SK-N-MC (cell line): ENCODE measurements at regions not wholly inside any gene's neighbourhood (a gene's known extent, or its start where the extent isn't known, plus 50 kb on each side); places are given as distances from the start of the nearest gene placed in this dataset.

ENCODE experiments used
- EZH2 ChIP-seq: fragments of 200-600 bp; sonication (generic); IDR thresholded peaks from one replicate; pipeline ENCODE4 v1.6.1; 2017; ENCODE audit warnings: antibody characterized with exemption
- FOXP2 ChIP-seq: optimal IDR thresholded peaks from 2 replicates; pipeline ENCODE3; 2011; ENCODE audit warnings: mild to moderate bottlenecking, moderate library complexity; ENCODE audit not compliant: insufficient read depth; ENCODE audit errors: extremely low read length, control extremely low read depth
- POLR2AphosphoS5 ChIP-seq: IDR thresholded peaks from 2 replicates; pipeline ENCODE4 v1.6.1; 2012; ENCODE audit warnings: mild to moderate bottlenecking, low read depth, low read length, borderline replicate concordance

GRCh38 chr13:37505531-37505930 lies 93.0 kb downstream of the POSTN start:
- no peak for TF ChIP-seq EZH2
- no peak for TF ChIP-seq POLR2AphosphoS5
- TF ChIP-seq FOXP2, result no peak
